Activated B cell treated with CpG ODN at 0.5 μM for 24 hours (primary cell): ENCODE measurements at regions not wholly inside any gene's neighbourhood (a gene's known extent, or its start where the extent isn't known, plus 50 kb on each side); places are given as distances from the start of the nearest gene placed in this dataset.

Experiments
- ATAC-seq: fragments of 200-7000 bp; cut with Tn5 transposase; one replicate; pipeline ENCODE4 v1.10.0; 2021; ENCODE audit warnings: low read depth, mild to moderate bottlenecking, moderate library complexity
- CTCF ChIA-PET: fragments of 350-600 bp; sonication (Branson Sonifier 250); formaldehyde crosslinking; loops from one replicate; lab custom pipeline; 2021; ENCODE audit warnings: antibody characterized with exemption; lab: Charles Lee
- POLR2A ChIA-PET: fragments of 350-600 bp; sonication (Branson Sonifier 250); formaldehyde crosslinking; loops from one replicate; lab custom pipeline; 2021; ENCODE audit warnings: antibody characterized with exemption; lab: Charles Lee
- DNase-seq: peaks from one replicate; pipeline ENCODE4 v3.0.0; 2022
- H3K27ac Mint-ChIP-seq: one replicate; pipeline ENCODE4 v1.8.0; 2020; ENCODE audit warnings: mixed read lengths
- H3K27me3 Mint-ChIP-seq: one replicate; pipeline ENCODE4 v1.8.0; 2021; ENCODE audit warnings: mixed read lengths
- H3K36me3 Mint-ChIP-seq: one replicate; pipeline ENCODE4 v1.8.0; 2021; ENCODE audit warnings: low read depth, mixed read lengths
- H3K4me1 Mint-ChIP-seq: one replicate; pipeline ENCODE4 v1.8.0; 2021; ENCODE audit warnings: mixed read lengths
- H3K4me3 Mint-ChIP-seq: one replicate; pipeline ENCODE4 v1.8.0; 2020; ENCODE audit warnings: mild to moderate bottlenecking, mixed read lengths
- H3K9me3 Mint-ChIP-seq: one replicate; pipeline ENCODE4 v1.8.0; 2020; ENCODE audit warnings: mixed read lengths
- intact Hi-C: fragments of 100-400 bp; cut with micrococcal nuclease; formaldehyde crosslinking; loops from one replicate; pipeline ENCODE4 v1.15.1; 2024
- TF ChIP-seq, protein P1 (sequence below): fragments of 200-600 bp; IDR thresholded peaks from one replicate; pipeline ENCODE4 v1.8.0; 2022; ENCODE audit warnings: antibody characterized with exemption, mild to moderate bottlenecking

DNA sequence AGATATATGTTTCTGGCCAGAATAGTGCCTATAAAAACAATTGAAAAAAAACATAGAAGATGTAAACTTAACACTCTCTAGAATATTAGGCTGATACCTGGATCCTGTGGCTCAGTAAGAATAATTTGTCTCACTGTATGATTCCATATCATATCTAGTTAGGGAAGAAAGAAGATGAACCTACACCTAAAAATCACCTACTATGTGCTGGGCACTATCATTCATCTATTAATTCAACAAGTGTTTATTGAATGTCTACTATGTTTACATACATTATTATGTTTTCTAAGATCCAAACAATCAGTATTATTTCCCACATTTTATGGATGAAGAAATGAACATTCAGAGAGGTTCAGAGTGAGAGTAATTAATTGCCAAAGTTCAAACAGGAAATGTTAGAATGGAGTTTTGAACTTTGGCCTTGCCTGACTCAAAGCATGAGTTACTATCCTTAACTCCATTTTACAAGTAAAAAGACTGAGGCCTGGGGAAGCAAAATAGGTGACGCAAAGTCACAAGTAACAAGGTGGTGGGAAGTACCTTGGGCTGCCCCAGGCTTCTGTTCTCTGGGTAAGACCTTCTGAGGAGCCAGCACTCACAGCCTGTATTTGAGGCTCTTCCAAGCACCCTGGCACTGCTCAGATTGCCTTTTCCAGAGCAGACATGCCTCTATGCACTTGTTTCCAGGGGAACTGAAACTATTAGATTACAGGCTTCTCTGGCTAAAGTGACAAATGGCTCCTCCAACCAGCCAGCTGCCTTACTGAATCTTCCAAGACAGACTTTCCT is 111.1 kb upstream of the ACSL4 start:
- Mint-ChIP-seq H3K4me3 (no peak overlapping the region), H3K36me3 (no peaks in the 10 kb centered on the region), H3K27ac (no peak overlapping the region), H3K4me1 (peaks cover 10% of the 10 kb centered on the region), H3K9me3 (no peaks in the 10 kb centered on the region), H3K27me3 (no peaks in the 10 kb centered on the region)
- ChIA-PET POLR2A (no interaction called here), CTCF (interaction anchor here (1.2 to 1.7 kb wide), 2 partner anchors 11 to 47 kb away, joined by 3 to 4 read pairs; no protein-coding TSS in a partner anchor)
- intact Hi-C loops: no loop called here
- ATAC-seq (no peak), DNase-seq (no peak)
- TF ChIP-seq, protein P1, sequence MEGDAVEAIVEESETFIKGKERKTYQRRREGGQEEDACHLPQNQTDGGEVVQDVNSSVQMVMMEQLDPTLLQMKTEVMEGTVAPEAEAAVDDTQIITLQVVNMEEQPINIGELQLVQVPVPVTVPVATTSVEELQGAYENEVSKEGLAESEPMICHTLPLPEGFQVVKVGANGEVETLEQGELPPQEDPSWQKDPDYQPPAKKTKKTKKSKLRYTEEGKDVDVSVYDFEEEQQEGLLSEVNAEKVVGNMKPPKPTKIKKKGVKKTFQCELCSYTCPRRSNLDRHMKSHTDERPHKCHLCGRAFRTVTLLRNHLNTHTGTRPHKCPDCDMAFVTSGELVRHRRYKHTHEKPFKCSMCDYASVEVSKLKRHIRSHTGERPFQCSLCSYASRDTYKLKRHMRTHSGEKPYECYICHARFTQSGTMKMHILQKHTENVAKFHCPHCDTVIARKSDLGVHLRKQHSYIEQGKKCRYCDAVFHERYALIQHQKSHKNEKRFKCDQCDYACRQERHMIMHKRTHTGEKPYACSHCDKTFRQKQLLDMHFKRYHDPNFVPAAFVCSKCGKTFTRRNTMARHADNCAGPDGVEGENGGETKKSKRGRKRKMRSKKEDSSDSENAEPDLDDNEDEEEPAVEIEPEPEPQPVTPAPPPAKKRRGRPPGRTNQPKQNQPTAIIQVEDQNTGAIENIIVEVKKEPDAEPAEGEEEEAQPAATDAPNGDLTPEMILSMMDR: no peak

DNA sequence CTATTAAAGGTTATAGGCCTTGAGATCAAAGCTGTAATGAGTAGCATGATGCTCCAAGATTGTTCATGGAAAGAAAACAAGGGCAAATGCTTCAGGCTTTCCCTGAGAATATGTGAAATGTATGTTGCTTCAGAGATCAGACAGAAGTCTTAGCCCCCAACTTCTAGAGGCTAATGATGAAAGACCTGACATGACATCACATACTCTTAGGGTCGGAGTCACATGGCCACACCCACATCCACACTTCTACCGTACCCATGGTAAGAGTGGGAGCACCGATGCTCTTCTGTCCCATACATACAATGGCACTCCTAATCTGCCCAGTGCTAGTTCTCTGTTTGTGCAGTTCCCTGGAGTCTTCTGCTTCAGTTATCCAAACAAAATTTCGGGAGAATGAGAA is 111.9 kb upstream of the ACSL4 start:
- no peak for DNase-seq
- intact Hi-C loops: no loop called here
- ChIA-PET POLR2A (no interaction called here), CTCF (no interaction called here)
- peaks cover 10% of the 10 kb centered on the region for H3K4me1 Mint-ChIP-seq
- TF ChIP-seq, protein P1: no peak
- H3K27ac Mint-ChIP-seq: no peak overlapping the region
- ATAC-seq: no peak
- no peaks in the 10 kb centered on the region for H3K9me3 Mint-ChIP-seq
- no peaks in the 10 kb centered on the region for H3K27me3 Mint-ChIP-seq
- no peaks in the 10 kb centered on the region for H3K36me3 Mint-ChIP-seq
- H3K4me3 Mint-ChIP-seq: no peak overlapping the region

DNA sequence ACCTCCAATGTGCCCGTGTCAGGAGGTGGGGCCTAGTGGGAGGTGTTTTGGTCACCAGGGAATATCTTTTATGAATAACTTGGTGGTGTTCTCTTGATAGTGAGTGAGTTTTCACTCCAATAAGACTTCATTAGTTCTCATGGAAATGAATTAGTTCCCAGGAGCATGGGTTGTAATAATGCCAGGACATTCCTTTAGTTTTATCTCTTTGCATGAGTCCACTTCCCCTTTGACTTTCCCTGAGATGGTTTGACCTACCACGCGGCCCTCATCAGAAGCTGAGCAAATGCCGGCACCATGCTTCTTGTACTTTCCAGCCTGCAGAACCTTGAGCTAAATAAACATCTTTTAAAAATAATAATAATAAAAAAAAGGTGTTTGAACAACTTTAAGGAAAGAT is 112.9 kb upstream of the ACSL4 start:
- no peak overlapping the region for H3K27ac Mint-ChIP-seq
- intact Hi-C loops: no loop called here
- ChIA-PET POLR2A (no interaction called here), CTCF (no interaction called here)
- H3K9me3 Mint-ChIP-seq: no peaks in the 10 kb centered on the region
- no peak for ATAC-seq
- H3K4me3 Mint-ChIP-seq: no peak overlapping the region
- H3K4me1 Mint-ChIP-seq: peaks cover 10% of the 10 kb centered on the region
- no peaks in the 10 kb centered on the region for H3K36me3 Mint-ChIP-seq
- no peaks in the 10 kb centered on the region for H3K27me3 Mint-ChIP-seq
- DNase-seq: no peak
- TF ChIP-seq, protein P1: no peak

DNA sequence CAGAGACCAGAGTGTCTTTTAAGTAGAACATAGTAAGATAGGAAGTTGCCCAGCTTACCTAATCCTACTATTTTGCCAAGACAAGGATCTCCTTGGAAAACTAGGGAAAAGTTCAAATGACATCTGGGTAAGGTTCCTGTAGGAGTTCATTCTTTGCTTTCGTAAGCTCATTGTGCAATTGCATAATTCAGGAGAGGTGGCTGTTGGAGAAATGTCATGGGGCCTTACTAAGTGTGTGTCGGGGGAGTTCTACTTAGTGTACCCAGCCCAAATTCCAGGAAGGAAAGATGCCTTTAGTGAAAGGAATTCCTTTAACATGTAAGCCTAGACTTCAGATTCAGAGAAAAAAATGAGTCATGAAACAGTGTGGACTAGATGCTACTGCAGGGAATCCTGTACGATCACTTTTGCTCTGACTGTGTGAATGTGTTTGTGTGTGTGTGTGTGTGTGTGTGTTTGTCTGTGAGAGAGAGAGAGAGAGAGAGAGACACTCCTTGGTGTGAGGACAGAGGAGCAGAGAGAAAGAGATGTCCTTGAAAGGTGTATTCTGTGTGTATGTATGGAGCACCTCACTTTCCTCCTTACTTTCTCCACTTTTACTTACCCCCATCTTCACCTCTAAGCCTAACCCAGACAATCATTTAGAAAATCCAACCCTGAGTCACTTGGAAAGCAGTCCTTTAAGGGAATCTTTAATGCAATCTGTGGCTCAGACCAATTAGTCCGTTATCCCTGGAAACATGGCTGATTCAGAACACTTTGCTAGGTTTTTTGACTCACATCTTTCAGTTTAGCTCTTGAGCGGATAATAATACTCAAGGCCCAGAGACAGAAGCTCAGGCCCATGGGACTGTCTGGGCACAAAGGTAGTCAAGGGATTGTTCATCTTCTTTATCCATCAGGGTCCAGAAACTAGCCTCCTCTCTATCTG is 114.5 kb upstream of the ACSL4 start:
- POLR2A ChIA-PET: no interaction called here
- no peak overlapping the region for H3K4me3 Mint-ChIP-seq
- no peak for ATAC-seq

More for the DNA sequence above, 114.5 kb upstream of the ACSL4 start:
- intact Hi-C loops: no loop called here
- CTCF ChIA-PET: interaction anchor here (0.7 kb wide), 1 partner anchor 9 kb away, joined by 4 read pairs; no protein-coding TSS in a partner anchor
- no peaks in the 10 kb centered on the region for H3K9me3 Mint-ChIP-seq
- H3K36me3 Mint-ChIP-seq: no peaks in the 10 kb centered on the region
- TF ChIP-seq, protein P1: no peak
- DNase-seq: no peak
- H3K27ac Mint-ChIP-seq: no peak overlapping the region
- peaks cover 10% of the 10 kb centered on the region for H3K4me1 Mint-ChIP-seq
- H3K27me3 Mint-ChIP-seq: no peaks in the 10 kb centered on the region
